HG03108 (cell line): ENCODE measurements at regions not wholly inside any gene's neighbourhood (a gene's known extent, or its start where the extent isn't known, plus 50 kb on each side); places are given as distances from the start of the nearest gene placed in this dataset.
A peak's percentile ranks its signal among the peaks of the same experiment; 100 is the strongest.

ENCODE experiments used
- ATAC-seq: cut with Tn5 transposase; IDR thresholded peaks from one replicate; pipeline ENCODE4 v1.9.1; 2021; ENCODE audit warnings: moderate library complexity; ENCODE audit not compliant: unreplicated experiment

GRCh38 chr10:110373857-110374654 lies 69.3 kb upstream of the SMNDC1 start:
- no peak for ATAC-seq

GRCh38 chr10:110375121-110375520 lies 70.4 kb upstream of the SMNDC1 start:
- ATAC-seq = no peak

DNA sequence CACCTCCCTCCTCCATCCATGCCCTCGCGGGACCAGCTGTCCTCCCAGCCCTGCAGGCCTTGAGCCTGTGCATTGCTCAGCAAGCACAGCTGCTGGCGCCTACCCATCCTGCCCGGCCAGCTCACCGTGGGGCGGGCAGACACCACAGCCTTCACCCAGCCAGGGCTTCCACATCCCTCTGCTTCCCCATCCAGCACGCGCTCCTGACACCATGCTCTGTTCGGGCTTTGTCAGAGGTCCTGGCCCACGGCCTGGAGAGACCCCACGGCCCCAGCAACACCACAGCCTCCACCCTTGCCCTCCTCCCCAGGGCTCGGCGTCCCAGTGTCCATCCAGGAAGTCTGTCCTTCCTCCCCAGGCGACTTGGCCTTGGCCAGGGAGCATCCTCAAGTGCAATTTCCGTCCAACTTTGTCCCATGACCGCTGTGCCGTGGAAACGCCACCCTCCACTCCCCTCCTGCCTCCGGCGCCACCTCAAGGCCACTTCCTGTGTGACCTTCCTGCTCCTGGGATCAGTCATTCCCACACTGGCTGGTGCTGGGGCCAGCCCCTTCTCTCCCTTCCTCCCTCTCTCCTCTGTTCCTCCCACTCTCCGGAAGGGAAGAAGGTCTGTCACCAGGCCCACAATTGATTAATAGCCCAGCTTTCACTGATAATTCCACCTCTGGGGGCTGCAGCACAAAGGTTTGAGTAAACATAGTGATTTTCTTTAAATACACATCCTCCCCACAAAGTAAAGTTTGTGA lies 71.5 kb upstream of the SMNDC1 start:
- no peak for ATAC-seq

DNA sequence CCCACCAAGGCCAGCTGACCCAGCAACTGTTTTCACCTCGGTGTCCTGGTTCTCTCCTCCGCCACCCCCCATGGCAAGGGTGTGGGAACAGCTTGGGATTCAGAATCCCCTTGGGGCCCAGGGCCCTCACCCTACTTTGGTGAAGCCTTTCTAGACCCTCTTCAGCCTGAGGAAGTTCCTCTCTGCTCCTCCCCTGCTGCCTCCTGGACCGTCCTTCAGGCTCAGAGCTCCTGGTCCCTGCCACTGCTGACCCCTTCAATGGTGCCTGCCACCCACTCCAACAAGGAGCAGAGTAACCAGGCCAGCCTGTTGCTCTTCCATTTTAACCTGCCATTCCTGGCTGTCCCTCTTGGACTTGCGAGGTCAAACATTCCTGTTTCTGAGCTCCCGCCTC lies 72.0 kb upstream of the SMNDC1 start:
- no peak for ATAC-seq

DNA sequence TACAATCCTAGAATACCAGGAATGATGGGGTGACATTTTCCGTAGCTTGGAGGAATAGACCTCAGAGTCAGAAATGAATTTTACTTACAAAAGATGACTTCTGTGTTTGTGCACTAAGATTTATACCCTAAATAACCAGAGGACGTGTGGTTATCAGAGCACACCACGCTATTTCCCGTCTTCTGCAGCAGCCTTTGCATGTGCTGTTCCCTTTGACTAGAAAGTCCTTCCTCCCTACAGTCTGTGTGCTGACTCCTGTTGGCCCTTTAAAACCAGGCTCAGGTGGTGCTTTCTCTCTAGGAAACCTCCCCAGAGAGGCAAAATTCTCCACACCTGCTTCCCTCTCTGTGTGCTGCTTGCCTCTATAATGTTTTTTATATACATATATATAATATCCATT lies 73.3 kb upstream of the SMNDC1 start:
- ATAC-seq = no peak

GRCh38 chr10:110378533-110379108 lies 73.9 kb upstream of the SMNDC1 start:
- no peak for ATAC-seq

- no peak for ATAC-seq
These were observed 75.1 kb upstream of the SMNDC1 start for GRCh38 chr10:110379831-110380230.

- no peak for ATAC-seq
These were observed 75.6 kb upstream of the SMNDC1 start for GRCh38 chr10:110380293-110380692.

- no peak for ATAC-seq
These were observed 78.0 kb upstream of the SMNDC1 start for GRCh38 chr10:110382695-110383094.

GRCh38 chr10:110387617-110387982 lies 82.9 kb upstream of the SMNDC1 start:
- ATAC-seq = no peak

DNA sequence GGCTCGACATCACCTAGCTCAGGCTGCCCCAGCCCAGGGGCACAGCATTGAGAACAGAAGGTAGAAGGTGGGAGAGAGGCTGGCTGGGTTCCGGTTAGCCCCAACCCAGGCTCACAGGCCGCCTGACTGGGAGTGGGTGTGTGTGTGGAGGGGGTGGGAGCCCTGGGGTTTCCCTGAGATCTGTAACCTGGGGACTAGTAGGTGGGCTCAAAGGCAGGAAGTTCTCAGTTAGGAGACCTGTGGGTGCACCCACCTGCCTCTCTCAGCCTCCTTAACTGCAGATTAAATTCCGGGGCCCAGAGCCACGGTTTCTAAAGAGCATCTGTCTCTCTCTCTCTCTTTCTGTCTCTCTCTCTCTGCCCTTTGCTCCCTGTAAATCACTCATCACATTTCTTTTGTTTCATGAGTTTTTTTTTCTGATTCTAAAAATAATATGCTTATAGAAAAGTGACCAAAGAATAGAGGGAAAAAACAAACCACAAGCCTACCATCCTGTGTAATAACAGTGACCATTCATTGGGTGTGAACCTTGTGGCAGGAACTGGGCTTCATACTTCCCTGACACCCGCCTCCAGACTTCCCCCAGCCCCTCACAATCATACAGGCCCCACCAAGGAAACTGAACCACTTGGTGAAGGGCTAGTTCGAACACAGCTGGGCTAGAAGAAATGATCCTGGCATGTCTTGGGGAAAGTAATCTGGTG lies 83.4 kb upstream of the SMNDC1 start:
- peak; percentile 84 for ATAC-seq

- no peak for ATAC-seq
These were observed 84.0 kb upstream of the SMNDC1 start for GRCh38 chr10:110388687-110389052.

DNA sequence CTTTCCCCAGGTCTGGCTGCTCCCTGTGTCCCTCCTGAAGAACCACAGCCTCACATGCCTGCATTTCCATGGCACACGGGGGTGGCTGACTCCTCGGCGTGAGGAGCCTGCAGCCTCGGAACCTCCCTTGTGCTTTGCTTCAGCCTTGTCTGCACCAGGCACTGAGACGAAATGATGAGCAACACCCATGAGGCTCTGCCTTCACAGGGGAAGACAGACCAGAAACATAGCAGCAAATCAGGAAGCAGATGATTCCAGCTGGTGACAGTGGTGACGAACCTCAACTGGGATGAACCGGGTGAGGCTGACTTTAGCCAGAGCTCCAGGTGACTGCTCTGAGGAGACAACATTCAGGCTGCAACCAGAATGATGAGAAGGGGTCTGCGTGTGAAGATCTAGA lies 84.5 kb upstream of the SMNDC1 start:
- no peak for ATAC-seq

GRCh38 chr10:110391541-110391940 lies 86.8 kb upstream of the SMNDC1 start:
- ATAC-seq = no peak

DNA sequence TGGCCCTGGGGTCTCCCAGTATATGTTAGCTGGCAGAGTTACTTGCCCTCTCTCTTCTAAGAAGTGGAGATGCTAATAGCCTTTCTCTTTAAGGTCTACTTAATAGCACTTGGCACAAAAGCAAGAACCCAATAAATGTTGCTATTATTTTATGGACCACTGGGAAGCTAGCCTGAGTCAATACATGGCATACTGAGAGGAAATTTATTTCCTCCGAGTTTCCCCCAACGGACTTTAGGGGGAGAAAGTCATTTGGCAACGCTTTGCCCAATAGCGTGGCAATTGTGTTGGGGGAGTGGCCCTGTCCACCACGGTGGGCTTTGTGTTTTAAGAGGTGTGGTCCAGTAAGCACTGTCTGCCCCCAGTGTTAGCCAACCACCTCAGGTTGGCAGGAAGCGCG lies 87.4 kb upstream of the SMNDC1 start:
- ATAC-seq = no peak

DNA sequence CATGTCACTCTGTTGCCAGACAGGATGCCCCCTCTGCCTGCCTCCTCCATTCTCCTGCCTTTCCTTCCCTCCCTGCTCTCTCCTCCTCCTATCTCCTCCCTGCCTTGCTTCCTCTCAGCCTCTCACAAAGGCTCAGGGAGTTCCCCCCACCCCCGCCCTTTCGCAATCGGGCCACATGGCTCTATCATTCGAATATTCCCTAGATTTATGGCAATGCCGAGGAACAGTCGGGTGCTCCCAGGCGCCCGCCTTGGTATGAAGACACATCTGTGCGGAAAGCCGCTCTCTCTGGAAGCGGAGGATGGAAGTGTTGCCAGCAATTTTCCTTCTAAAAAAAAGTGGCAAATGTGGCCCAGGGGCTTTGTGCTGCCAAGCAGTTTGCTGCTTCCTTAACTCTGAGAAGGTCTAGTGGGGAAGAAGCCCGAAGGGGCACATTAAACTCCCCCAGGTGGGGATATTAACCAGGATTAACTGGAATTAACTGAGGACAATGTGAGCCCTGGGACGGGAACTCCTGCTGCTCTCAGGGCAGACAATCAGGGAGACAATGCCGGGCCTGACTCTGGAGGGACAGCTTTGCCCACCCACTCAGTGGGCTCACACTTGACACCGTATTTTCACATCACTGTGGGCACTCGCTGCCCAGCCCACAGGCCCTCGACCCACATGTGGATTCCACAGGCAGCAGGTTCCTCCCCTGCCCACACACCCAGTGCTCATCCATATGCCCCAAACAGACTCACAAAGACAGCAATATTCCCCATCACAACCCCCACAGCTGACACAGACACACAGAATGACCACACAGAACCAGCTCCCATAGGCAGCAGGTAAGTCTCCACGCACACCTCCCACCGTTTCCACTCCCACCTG lies 88.4 kb upstream of the SMNDC1 start:
- ATAC-seq = no peak

DNA sequence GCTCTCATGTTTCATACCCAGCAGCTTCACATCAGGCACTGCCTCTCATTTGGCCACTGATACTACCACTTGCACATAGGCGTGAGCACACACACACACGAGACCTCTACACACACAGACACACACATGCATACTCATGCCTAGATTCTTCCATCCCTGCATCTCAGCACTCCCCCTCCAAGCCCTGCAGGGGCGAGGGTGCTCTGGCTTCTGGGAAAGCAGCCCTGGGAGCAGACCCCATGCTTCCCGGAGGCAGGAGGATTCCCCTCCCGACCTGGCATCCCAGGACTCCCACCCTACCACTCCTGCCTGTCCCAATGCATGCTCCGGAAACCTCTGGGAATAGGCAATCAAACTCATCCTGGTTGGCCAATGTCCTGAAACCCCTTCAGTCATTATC lies 89.1 kb upstream of the SMNDC1 start:
- no peak for ATAC-seq

- no peak for ATAC-seq
These were observed 89.6 kb upstream of the SMNDC1 start for GRCh38 chr10:110394296-110394695.

- ATAC-seq = no peak
These were observed 90.2 kb upstream of the SMNDC1 start for GRCh38 chr10:110394898-110395297.
